H9 (cell line): ENCODE measurements at regions not wholly inside any gene's neighbourhood (a gene's known extent, or its start where the extent isn't known, plus 50 kb on each side); places are given as distances from the start of the nearest gene placed in this dataset.
"Not testable (repeated sequence)": the region's sequence is repeated elsewhere in the genome, so short reads cannot be mapped to it uniquely, and the experiment has no call there.

Experiments
- DNase-seq: peaks from one replicate; pipeline ENCODE4 v3.0.0-alpha.2; 2017
- H2AFZ ChIP-seq: one replicate; pipeline ENCODE4 v1.6.1; 2013; ENCODE audit warnings: mild to moderate bottlenecking, low read length, control low read depth, moderate library complexity
- H2AK5ac ChIP-seq: 2 replicates; pipeline ENCODE4 v1.6.1; 2013; ENCODE audit warnings: low read length, control low read depth, mixed read lengths; ENCODE audit not compliant: insufficient read length
- H2BK120ac ChIP-seq: one replicate; pipeline ENCODE4 v1.6.1; 2013; ENCODE audit warnings: low read depth, mild to moderate bottlenecking, low read length, control low read depth, inconsistent platforms; ENCODE audit not compliant: poor library complexity, severe bottlenecking
- H2BK12ac ChIP-seq: 2 replicates; pipeline ENCODE4 v1.6.1; 2013; ENCODE audit warnings: low read length, control low read depth, mixed read lengths, low read depth; ENCODE audit not compliant: insufficient read length
- H2BK15ac ChIP-seq: 2 replicates; pipeline ENCODE4 v1.6.1; 2013; ENCODE audit warnings: low read depth, low read length, control low read depth
- H2BK20ac ChIP-seq: one replicate; pipeline ENCODE4 v1.6.1; 2013; ENCODE audit warnings: low read depth, mild to moderate bottlenecking, low read length, control low read depth, inconsistent platforms; ENCODE audit not compliant: poor library complexity, severe bottlenecking
- H2BK5ac ChIP-seq: 2 replicates; pipeline ENCODE4 v1.6.1; 2013; ENCODE audit warnings: low read length, control low read depth, mixed read lengths; ENCODE audit not compliant: insufficient read length
- H3K14ac ChIP-seq: 2 replicates; pipeline ENCODE4 v1.6.1; 2013; ENCODE audit warnings: low read length, control low read depth; ENCODE audit not compliant: insufficient read depth
- H3K18ac ChIP-seq: 2 replicates; pipeline ENCODE4 v1.6.1; 2013; ENCODE audit warnings: low read depth, mild to moderate bottlenecking, mixed read lengths, low read length, control low read depth; ENCODE audit not compliant: insufficient read length
- H3K23ac ChIP-seq: 2 replicates; pipeline ENCODE4 v1.6.1; 2013; ENCODE audit warnings: low read length, control low read depth, mixed read lengths, low read depth; ENCODE audit not compliant: insufficient read length
- H3K23me2 ChIP-seq: 2 replicates; pipeline ENCODE4 v1.6.1; 2013; ENCODE audit warnings: low read depth, mild to moderate bottlenecking, mixed read lengths, low read length, control low read depth; ENCODE audit not compliant: insufficient read length, poor library complexity, severe bottlenecking
- H3K27ac ChIP-seq: 2 replicates; pipeline ENCODE4 v1.5.1; 2013; ENCODE audit warnings: low read length, control low read depth, mixed read lengths, low read depth; ENCODE audit not compliant: insufficient read length
- H3K27me3 ChIP-seq: 2 replicates; pipeline ENCODE4 v1.6.1; 2013; ENCODE audit warnings: low read length, control low read depth, inconsistent platforms; ENCODE audit not compliant: insufficient read depth
- H3K4ac ChIP-seq: 2 replicates; pipeline ENCODE4 v1.6.1; 2013; ENCODE audit warnings: low read depth, mild to moderate bottlenecking, control low read depth, inconsistent platforms, low read length, moderate library complexity
- H3K4me1 ChIP-seq: 2 replicates; pipeline ENCODE4 v1.6.1; 2013; ENCODE audit warnings: low read length, control low read depth, inconsistent platforms; ENCODE audit not compliant: insufficient read depth
- H3K4me2 ChIP-seq: 2 replicates; pipeline ENCODE4 v1.6.1; 2013; ENCODE audit warnings: low read length, control low read depth, mixed read lengths; ENCODE audit not compliant: insufficient read length, insufficient read depth
- H3K56ac ChIP-seq: 2 replicates; pipeline ENCODE4 v1.6.1; 2013; ENCODE audit warnings: low read depth, mild to moderate bottlenecking, mixed read lengths, low read length, control low read depth; ENCODE audit not compliant: insufficient read length
- H3K79me1 ChIP-seq: 2 replicates; pipeline ENCODE4 v1.6.1; 2013; ENCODE audit warnings: low read depth, mild to moderate bottlenecking, moderate library complexity, low read length, control low read depth, inconsistent platforms; ENCODE audit not compliant: insufficient read depth, poor library complexity, severe bottlenecking
- H3K79me2 ChIP-seq: 2 replicates; pipeline ENCODE4 v1.6.1; 2013; ENCODE audit warnings: low read length, control low read depth, inconsistent platforms; ENCODE audit not compliant: insufficient read depth
- H3K9ac ChIP-seq: 2 replicates; pipeline ENCODE4 v1.6.1; 2013; ENCODE audit warnings: low read length, control low read depth, mixed read lengths; ENCODE audit not compliant: insufficient read length; ENCODE audit errors: extremely low read depth
- H3K9me3 ChIP-seq: one replicate; pipeline ENCODE4 v1.6.1; 2013; ENCODE audit warnings: low read depth, low read length, inconsistent platforms; ENCODE audit not compliant: control insufficient read depth
- H3T11ph ChIP-seq: one replicate; pipeline ENCODE4 v1.6.1; 2013; ENCODE audit warnings: mild to moderate bottlenecking, low read length, control low read depth, inconsistent platforms
- H4K20me1 ChIP-seq: one replicate; pipeline ENCODE4 v1.6.1; 2013; ENCODE audit not compliant: control insufficient read depth, insufficient read length, insufficient read depth
- H4K5ac ChIP-seq: 2 replicates; pipeline ENCODE4 v1.6.1; 2013; ENCODE audit warnings: low read depth, mild to moderate bottlenecking, mixed read lengths, low read length, control low read depth; ENCODE audit not compliant: insufficient read length
- H4K8ac ChIP-seq: replicated peaks from 2 replicates; pipeline ENCODE4 v1.6.1; 2013; ENCODE audit warnings: low read length, control low read depth, mixed read lengths, low read depth; ENCODE audit not compliant: insufficient read length
- H4K91ac ChIP-seq: 2 replicates; pipeline ENCODE4 v1.6.1; 2013; ENCODE audit warnings: low read depth, mild to moderate bottlenecking, moderate library complexity, mixed read lengths, low read length, control low read depth; ENCODE audit not compliant: insufficient read length
- H3K27ac Mint-ChIP-seq, 3 experiments: 2 replicates in 2 of 3; 3 replicates in 1 of 3; pipeline ENCODE4 v1.8.0; 2020 to 2021; ENCODE audit warnings: mixed read lengths in 3 of 3, mild to moderate bottlenecking in 1 of 3, moderate library complexity in 1 of 3
- H3K27me3 Mint-ChIP-seq: 2 replicates; pipeline ENCODE4 v1.8.0; 2021; ENCODE audit warnings: low read depth, mild to moderate bottlenecking, moderate library complexity, mixed read lengths
- H3K36me3 Mint-ChIP-seq, 3 experiments: 2 replicates in 2 of 3; 3 replicates in 1 of 3; pipeline ENCODE4 v1.8.0; 2020 to 2021; ENCODE audit warnings: low read depth in 3 of 3, mixed read lengths in 3 of 3; ENCODE audit not compliant: insufficient read depth in 1 of 3
- H3K4me1 Mint-ChIP-seq, 2 experiments: 2 replicates each; pipeline ENCODE4 v1.8.0; 2020; ENCODE audit warnings: mixed read lengths in 2 of 2
- H3K4me3 Mint-ChIP-seq, 2 experiments: 2 replicates in 1 of 2; 3 replicates in 1 of 2; pipeline ENCODE4 v1.8.0; 2020 to 2021; ENCODE audit warnings: mild to moderate bottlenecking in 2 of 2, mixed read lengths in 2 of 2, moderate library complexity in 1 of 2
- H3K9me3 Mint-ChIP-seq, 2 experiments: 2 replicates in 1 of 2; 3 replicates in 1 of 2; pipeline ENCODE4 v1.8.0; 2020; ENCODE audit warnings: mild to moderate bottlenecking in 2 of 2, mixed read lengths in 2 of 2, moderate library complexity in 1 of 2
- WGBS: extraction: QIAGEN DNeasy Blood & Tissue Kit; methylation state at CpG from one replicate; pipeline ENCODE4 v1.1.7; 2013; ENCODE audit warnings: missing lambda C conversion rate, low lambda C conversion rate, mixed read lengths; ENCODE audit not compliant: insufficient read length; ENCODE audit errors: extremely low coverage; 5-methylcytosine and 5-hydroxymethylcytosine counted together
- TF ChIP-seq, protein P1 (sequence below): fragments of 200-600 bp; sonication (generic); conservative IDR thresholded peaks from 3 replicates; pipeline ENCODE4 v1.8.0; 2021; ENCODE audit warnings: antibody characterized with exemption, mild to moderate bottlenecking

DNA sequence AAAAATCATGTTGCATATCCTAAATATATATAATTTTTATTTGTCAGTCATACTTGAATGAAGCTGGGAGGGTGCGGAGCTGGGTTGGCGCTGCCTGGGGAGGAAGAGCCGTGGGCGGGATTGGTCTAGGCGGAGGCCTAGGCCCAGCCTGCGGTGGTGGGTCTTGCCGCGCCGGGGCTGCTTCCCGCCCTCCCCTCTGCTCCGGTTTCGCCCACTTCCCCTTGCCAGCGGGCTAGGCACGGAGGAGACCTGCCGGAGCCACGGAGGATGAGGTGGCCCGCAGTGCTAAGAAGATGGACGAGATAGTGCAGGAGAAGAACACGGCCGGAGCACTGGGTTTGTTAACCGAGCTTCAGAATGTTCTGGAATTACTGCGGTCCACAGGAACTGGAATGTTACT is 54.0 kb upstream of the IGFBPL1 start:
- Histone ChIP-seq H3K23ac (no peak overlapping the region), H3K4me2 (no peak overlapping the region), H3K79me2 (no peaks in the 10 kb centered on the region), H3K27ac (no peak overlapping the region), H3K9me3 (no peaks in the 10 kb centered on the region), H4K91ac (no peak overlapping the region), H2BK5ac (no peak overlapping the region), H3K27me3 (no peaks in the 10 kb centered on the region), H3K23me2 (no peaks in the 10 kb centered on the region), H3K79me1 (no peaks in the 10 kb centered on the region), H3K9ac (no peak overlapping the region), H2BK20ac (no peak overlapping the region), H2BK12ac (no peak overlapping the region), H3K14ac (no peak overlapping the region), H3K4ac (no peak overlapping the region), H2BK120ac (no peak overlapping the region), H3T11ph (no peak overlapping the region), H2BK15ac (no peak overlapping the region), H2AK5ac (no peak overlapping the region), H3K4me1 (peaks cover 5% of the 10 kb centered on the region; the same call in 1 of the 2 replicates), H3K18ac (no peak overlapping the region), H4K5ac (no peak overlapping the region), H4K8ac (no peak overlapping the region), H4K20me1 (no peaks in the 10 kb centered on the region), H3K56ac (no peak overlapping the region), H2AFZ (no peak overlapping the region)
- Mint-ChIP-seq H3K4me1 (peaks cover 11 to 15% of the 10 kb centered on the region in 2 experiments), H3K4me3 (no peak overlapping the region), H3K27me3 (no peaks in the 10 kb centered on the region; the same call in 1 of the 2 replicates), H3K9me3 (peaks cover 2 to 6% of the 10 kb centered on the region in 2 experiments), H3K36me3 (peaks cover 0 to 9% (median 3%) of the 10 kb centered on the region in 3 experiments; a peak in 4 of 7 replicates), H3K27ac (no peak overlapping the region)
- TF ChIP-seq, protein P1, sequence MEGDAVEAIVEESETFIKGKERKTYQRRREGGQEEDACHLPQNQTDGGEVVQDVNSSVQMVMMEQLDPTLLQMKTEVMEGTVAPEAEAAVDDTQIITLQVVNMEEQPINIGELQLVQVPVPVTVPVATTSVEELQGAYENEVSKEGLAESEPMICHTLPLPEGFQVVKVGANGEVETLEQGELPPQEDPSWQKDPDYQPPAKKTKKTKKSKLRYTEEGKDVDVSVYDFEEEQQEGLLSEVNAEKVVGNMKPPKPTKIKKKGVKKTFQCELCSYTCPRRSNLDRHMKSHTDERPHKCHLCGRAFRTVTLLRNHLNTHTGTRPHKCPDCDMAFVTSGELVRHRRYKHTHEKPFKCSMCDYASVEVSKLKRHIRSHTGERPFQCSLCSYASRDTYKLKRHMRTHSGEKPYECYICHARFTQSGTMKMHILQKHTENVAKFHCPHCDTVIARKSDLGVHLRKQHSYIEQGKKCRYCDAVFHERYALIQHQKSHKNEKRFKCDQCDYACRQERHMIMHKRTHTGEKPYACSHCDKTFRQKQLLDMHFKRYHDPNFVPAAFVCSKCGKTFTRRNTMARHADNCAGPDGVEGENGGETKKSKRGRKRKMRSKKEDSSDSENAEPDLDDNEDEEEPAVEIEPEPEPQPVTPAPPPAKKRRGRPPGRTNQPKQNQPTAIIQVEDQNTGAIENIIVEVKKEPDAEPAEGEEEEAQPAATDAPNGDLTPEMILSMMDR: no peak
- no peak for DNase-seq
- WGBS: no CpG with 5 or more reads among the region's 22 CpGs

DNA sequence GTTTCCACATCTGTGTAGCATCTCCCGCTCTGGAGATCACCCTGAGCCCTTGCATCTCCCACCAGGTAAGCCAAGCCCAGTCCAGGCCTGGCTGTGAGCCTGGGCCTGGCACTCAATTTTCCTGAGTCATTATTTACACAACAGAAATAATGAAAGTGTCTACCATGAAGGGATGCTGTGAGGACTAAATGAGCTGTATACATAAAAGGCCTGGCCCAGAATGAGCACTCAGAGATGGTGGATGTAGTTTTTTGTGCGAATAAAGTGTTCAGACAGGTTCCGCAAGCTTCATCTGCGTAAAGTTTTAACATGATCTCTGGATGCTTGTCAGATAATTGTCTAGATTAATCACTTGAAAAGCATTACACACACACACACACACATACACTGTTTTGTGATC is 50.2 kb upstream of the IGFBPL1 start:
- not testable (repeated sequence) for H2AK5ac ChIP-seq, H4K8ac ChIP-seq, H3K36me3 Mint-ChIP-seq, H3K27me3 ChIP-seq, H3K9me3 Mint-ChIP-seq, H3K4ac ChIP-seq, H3K79me1 ChIP-seq, H3K4me2 ChIP-seq, H3K9ac ChIP-seq, H3K4me1 Mint-ChIP-seq, H3T11ph ChIP-seq, H2BK15ac ChIP-seq, H2BK20ac ChIP-seq, H3K79me2 ChIP-seq, H2BK120ac ChIP-seq, H3K14ac ChIP-seq, H4K5ac ChIP-seq, H4K20me1 ChIP-seq, H3K9me3 ChIP-seq, H3K56ac ChIP-seq, H3K4me3 Mint-ChIP-seq, H2BK12ac ChIP-seq, H3K18ac ChIP-seq, H3K27me3 Mint-ChIP-seq, H3K23me2 ChIP-seq, H3K23ac ChIP-seq, H2BK5ac ChIP-seq, H3K4me1 ChIP-seq, H2AFZ ChIP-seq, H4K91ac ChIP-seq, H3K27ac ChIP-seq, DNase-seq
- WGBS: no CpG with 5 or more reads among the region's 4 CpGs
- H3K27ac Mint-ChIP-seq: peak overlapping the region in 2 of 3 experiments; percentile 17 to 26; a peak in 1 of 7 replicates
